ENCODE measurements at regions not wholly inside any gene's neighbourhood (a gene's known extent, or its start where the extent isn't known, plus 50 kb on each side); places are given as distances from the start of the nearest gene placed in this dataset.

GRCh38 chr2:105691947-105692390 lies 52.7 kb upstream of the NCK2 start:
- Histone ChIP-seq H3F3A (ENCODE audit: control insufficient read depth, insufficient read depth) (no peaks in the 10 kb centered on the region), H3K27me3 (ENCODE audit: control insufficient read depth, low read length) (no peaks in the 10 kb centered on the region), H3K4me1 (ENCODE audit: control insufficient read depth, low read length) (no peaks in the 10 kb centered on the region), H3K79me2 (ENCODE audit: control insufficient read depth, low read length) (no peaks in the 10 kb centered on the region), H3K9me3 (ENCODE audit: control insufficient read depth, insufficient read depth, low read length) (no peaks in the 10 kb centered on the region), H3K4me3 (ENCODE audit: low read length) (no peak overlapping the region), H3K9me2 (replicated peaks; ENCODE audit: control insufficient read depth, low read length) (no peaks in the 10 kb centered on the region), H3K27ac (ENCODE audit: low read depth, low read length) (no peak overlapping the region), H3K36me3 (ENCODE audit: control insufficient read depth, low read length) (no peaks in the 10 kb centered on the region), H3K4me2 (ENCODE audit: low read length) (no peak overlapping the region), H4K20me1 (ENCODE audit: control insufficient read depth, insufficient read depth, low read depth, low read length) (no peaks in the 10 kb centered on the region)
- TF ChIP-seq EZH2phosphoT487 (IDR thresholded peaks at IDR 0.05; ENCODE audit: borderline replicate concordance, low read length), result no peak
- TF ChIP-seq, protein P1, sequence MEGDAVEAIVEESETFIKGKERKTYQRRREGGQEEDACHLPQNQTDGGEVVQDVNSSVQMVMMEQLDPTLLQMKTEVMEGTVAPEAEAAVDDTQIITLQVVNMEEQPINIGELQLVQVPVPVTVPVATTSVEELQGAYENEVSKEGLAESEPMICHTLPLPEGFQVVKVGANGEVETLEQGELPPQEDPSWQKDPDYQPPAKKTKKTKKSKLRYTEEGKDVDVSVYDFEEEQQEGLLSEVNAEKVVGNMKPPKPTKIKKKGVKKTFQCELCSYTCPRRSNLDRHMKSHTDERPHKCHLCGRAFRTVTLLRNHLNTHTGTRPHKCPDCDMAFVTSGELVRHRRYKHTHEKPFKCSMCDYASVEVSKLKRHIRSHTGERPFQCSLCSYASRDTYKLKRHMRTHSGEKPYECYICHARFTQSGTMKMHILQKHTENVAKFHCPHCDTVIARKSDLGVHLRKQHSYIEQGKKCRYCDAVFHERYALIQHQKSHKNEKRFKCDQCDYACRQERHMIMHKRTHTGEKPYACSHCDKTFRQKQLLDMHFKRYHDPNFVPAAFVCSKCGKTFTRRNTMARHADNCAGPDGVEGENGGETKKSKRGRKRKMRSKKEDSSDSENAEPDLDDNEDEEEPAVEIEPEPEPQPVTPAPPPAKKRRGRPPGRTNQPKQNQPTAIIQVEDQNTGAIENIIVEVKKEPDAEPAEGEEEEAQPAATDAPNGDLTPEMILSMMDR (IDR thresholded peaks at IDR 0.05; ENCODE audit: low read depth, low read length, poor library complexity, severe bottlenecking), result no peak

DNA sequence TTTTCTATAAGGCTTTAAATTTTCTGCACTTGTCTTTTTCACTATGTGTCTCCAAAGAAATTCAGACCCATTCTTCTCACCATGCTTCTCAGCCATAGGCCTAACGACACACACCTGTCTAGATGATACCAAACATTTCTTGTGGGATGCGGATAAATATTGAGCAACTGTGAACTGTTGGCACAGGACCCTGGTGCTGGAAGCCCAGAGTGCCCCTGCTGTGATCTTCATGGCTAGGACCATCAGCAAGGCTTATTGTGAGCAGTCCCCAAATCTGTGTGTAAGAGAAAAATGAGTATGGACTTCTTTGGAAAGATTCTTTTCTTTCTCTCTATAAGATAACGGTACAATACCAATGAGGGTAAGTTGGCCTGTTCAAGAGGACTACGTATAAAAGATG lies 54.1 kb upstream of the NCK2 start:
- H3K4me2 ChIP-seq (ENCODE audit: low read length), result no peak overlapping the region

DNA sequence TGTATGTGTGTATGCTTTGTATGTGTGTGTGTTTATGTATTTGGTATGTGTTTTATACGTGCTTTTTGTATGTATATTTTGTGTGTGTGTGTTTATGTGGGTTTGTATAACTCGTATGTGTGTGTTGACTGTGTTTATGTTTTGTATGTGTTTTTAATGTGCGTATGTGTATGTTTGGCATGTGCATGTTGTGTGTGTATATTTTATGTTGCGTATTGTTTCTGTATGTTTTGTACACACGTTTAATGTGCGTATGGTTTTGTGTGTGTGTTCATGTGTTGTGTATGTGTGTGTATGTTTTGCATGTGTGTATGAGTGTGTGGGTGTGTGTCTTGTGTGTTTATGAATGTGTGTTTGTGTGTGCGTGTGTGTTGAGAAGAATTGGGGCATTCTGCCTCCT lies 55.2 kb upstream of the NCK2 start:
- Histone ChIP-seq H3K36me3 (ENCODE audit: control insufficient read depth, low read length) (no peaks in the 10 kb centered on the region), H3K4me3 (ENCODE audit: low read length) (no peak overlapping the region), H3K9me3 (ENCODE audit: control insufficient read depth, insufficient read depth, low read length) (no peaks in the 10 kb centered on the region), H4K20me1 (ENCODE audit: control insufficient read depth, insufficient read depth, low read depth, low read length) (no peaks in the 10 kb centered on the region), H3K27me3 (ENCODE audit: control insufficient read depth, low read length) (no peaks in the 10 kb centered on the region), H3K4me2 (ENCODE audit: low read length) (no peak overlapping the region), H3K4me1 (ENCODE audit: control insufficient read depth, low read length) (no peaks in the 10 kb centered on the region), H3F3A (ENCODE audit: control insufficient read depth, insufficient read depth) (no peaks in the 10 kb centered on the region), H3K9me2 (replicated peaks; ENCODE audit: control insufficient read depth, low read length) (no peaks in the 10 kb centered on the region), H3K79me2 (ENCODE audit: control insufficient read depth, low read length) (no peaks in the 10 kb centered on the region), H3K27ac (ENCODE audit: low read depth, low read length) (no peak overlapping the region)
- TF ChIP-seq, protein P1 (IDR thresholded peaks at IDR 0.05; ENCODE audit: low read depth, low read length, poor library complexity, severe bottlenecking), result no peak
- TF ChIP-seq EZH2phosphoT487 (IDR thresholded peaks at IDR 0.05; ENCODE audit: borderline replicate concordance, low read length), result no peak

More for the DNA sequence above, 54.1 kb upstream of the NCK2 start:
- Histone ChIP-seq H3K4me3 (ENCODE audit: low read length) (no peak overlapping the region), H3K4me1 (ENCODE audit: control insufficient read depth, low read length) (no peaks in the 10 kb centered on the region), H3K36me3 (ENCODE audit: control insufficient read depth, low read length) (no peaks in the 10 kb centered on the region), H3K27ac (ENCODE audit: low read depth, low read length) (no peak overlapping the region), H3K79me2 (ENCODE audit: control insufficient read depth, low read length) (no peaks in the 10 kb centered on the region), H3K9me3 (ENCODE audit: control insufficient read depth, insufficient read depth, low read length) (no peaks in the 10 kb centered on the region), H3K9me2 (replicated peaks; ENCODE audit: control insufficient read depth, low read length) (no peaks in the 10 kb centered on the region), H3F3A (ENCODE audit: control insufficient read depth, insufficient read depth) (no peaks in the 10 kb centered on the region), H4K20me1 (ENCODE audit: control insufficient read depth, insufficient read depth, low read depth, low read length) (no peaks in the 10 kb centered on the region), H3K27me3 (ENCODE audit: control insufficient read depth, low read length) (no peaks in the 10 kb centered on the region)
- TF ChIP-seq, protein P1 (IDR thresholded peaks at IDR 0.05; ENCODE audit: low read depth, low read length, poor library complexity, severe bottlenecking), result no peak

- Histone ChIP-seq H3K4me2 (ENCODE audit: low read length) (no peak overlapping the region), H3F3A (ENCODE audit: control insufficient read depth, insufficient read depth) (no peaks in the 10 kb centered on the region)
These were observed 55.8 kb upstream of the NCK2 start for GRCh38 chr2:105688946-105689345.

More at GRCh38 chr2:105688946-105689345, 55.8 kb upstream of the NCK2 start:
- TF ChIP-seq EZH2phosphoT487 (IDR thresholded peaks at IDR 0.05; ENCODE audit: borderline replicate concordance, low read length), result no peak
- TF ChIP-seq, protein P1 (IDR thresholded peaks at IDR 0.05; ENCODE audit: low read depth, low read length, poor library complexity, severe bottlenecking), result no peak
- Histone ChIP-seq H3K4me3 (ENCODE audit: low read length) (no peak overlapping the region), H3K9me2 (replicated peaks; ENCODE audit: control insufficient read depth, low read length) (no peaks in the 10 kb centered on the region), H3K36me3 (ENCODE audit: control insufficient read depth, low read length) (no peaks in the 10 kb centered on the region), H3K4me1 (ENCODE audit: control insufficient read depth, low read length) (no peaks in the 10 kb centered on the region), H3K9me3 (ENCODE audit: control insufficient read depth, insufficient read depth, low read length) (no peaks in the 10 kb centered on the region), H3K27ac (ENCODE audit: low read depth, low read length) (no peak overlapping the region), H4K20me1 (ENCODE audit: control insufficient read depth, insufficient read depth, low read depth, low read length) (no peaks in the 10 kb centered on the region), H3K27me3 (ENCODE audit: control insufficient read depth, low read length) (no peaks in the 10 kb centered on the region), H3K79me2 (ENCODE audit: control insufficient read depth, low read length) (no peaks in the 10 kb centered on the region)

Measured in DOHH2 (cell line).